Smooth muscle cell (in vitro differentiated cells): ENCODE measurements at regions not wholly inside any gene's neighbourhood (a gene's known extent, or its start where the extent isn't known, plus 50 kb on each side); places are given as distances from the start of the nearest gene placed in this dataset.

ENCODE experiments used
- DNase-seq: peaks from one replicate; lab custom pipeline; 2025; ENCODE audit not compliant: unreplicated experiment; lab: John Stamatoyannopoulos, UW
- H2AFZ ChIP-seq: fragments of 200-600 bp; sonication (generic); 2 replicates; pipeline ENCODE4 v1.6.0; 2016; ENCODE audit warnings: antibody characterized with exemption, low read depth, mild to moderate bottlenecking
- H3F3A ChIP-seq: fragments of 200-600 bp; sonication (generic); 2 replicates; pipeline ENCODE4 v1.6.0; 2017; ENCODE audit warnings: antibody characterized with exemption, low read depth
- H3K27ac ChIP-seq: fragments of 200-600 bp; sonication (generic); 2 replicates; pipeline ENCODE4 v1.5.1; 2016; ENCODE audit warnings: low read depth, mild to moderate bottlenecking
- H3K27me3 ChIP-seq: fragments of 200-600 bp; sonication (generic); 2 replicates; pipeline ENCODE4 v1.6.1; 2016; ENCODE audit warnings: low read depth, mild to moderate bottlenecking
- H3K36me3 ChIP-seq: fragments of 200-600 bp; sonication (generic); 2 replicates; pipeline ENCODE4 v1.5.1; 2016; ENCODE audit warnings: low read depth
- H3K4me1 ChIP-seq: fragments of 200-600 bp; sonication (generic); 2 replicates; pipeline ENCODE4 v1.5.1; 2016; ENCODE audit warnings: low read depth
- H3K4me2 ChIP-seq: fragments of 200-600 bp; sonication (generic); 2 replicates; pipeline ENCODE4 v1.6.0; 2016; ENCODE audit warnings: mild to moderate bottlenecking
- H3K4me3 ChIP-seq: fragments of 200-600 bp; sonication (generic); 2 replicates; pipeline ENCODE4 v1.5.1; 2016; ENCODE audit warnings: mild to moderate bottlenecking
- H3K79me2 ChIP-seq: fragments of 200-600 bp; sonication (generic); 2 replicates; pipeline ENCODE4 v1.6.0; 2016; ENCODE audit warnings: low read depth, mild to moderate bottlenecking
- H3K9ac ChIP-seq: fragments of 200-600 bp; sonication (generic); 2 replicates; pipeline ENCODE4 v1.6.0; 2016; ENCODE audit warnings: low read depth
- H3K9me3 ChIP-seq: fragments of 200-600 bp; sonication (generic); replicated peaks from 2 replicates; pipeline ENCODE4 v1.5.1; 2016; ENCODE audit warnings: low read depth
- H4K20me1 ChIP-seq: fragments of 200-600 bp; sonication (generic); 2 replicates; pipeline ENCODE4 v1.6.0; 2016; ENCODE audit warnings: low read depth
- WGBS: methylation state at CpG from one replicate; pipeline ENCODE4 v1.1.7; 2016; ENCODE audit warnings: low lambda C conversion rate; 5-methylcytosine and 5-hydroxymethylcytosine counted together
- TF ChIP-seq, protein P1 (sequence below): fragments of 200-600 bp; sonication (generic); IDR thresholded peaks from 2 replicates; pipeline ENCODE4 v1.5.1; 2017; ENCODE audit warnings: borderline replicate concordance, mild to moderate bottlenecking, antibody characterized with exemption; ENCODE audit not compliant: insufficient read depth, poor library complexity, severe bottlenecking

DNA sequence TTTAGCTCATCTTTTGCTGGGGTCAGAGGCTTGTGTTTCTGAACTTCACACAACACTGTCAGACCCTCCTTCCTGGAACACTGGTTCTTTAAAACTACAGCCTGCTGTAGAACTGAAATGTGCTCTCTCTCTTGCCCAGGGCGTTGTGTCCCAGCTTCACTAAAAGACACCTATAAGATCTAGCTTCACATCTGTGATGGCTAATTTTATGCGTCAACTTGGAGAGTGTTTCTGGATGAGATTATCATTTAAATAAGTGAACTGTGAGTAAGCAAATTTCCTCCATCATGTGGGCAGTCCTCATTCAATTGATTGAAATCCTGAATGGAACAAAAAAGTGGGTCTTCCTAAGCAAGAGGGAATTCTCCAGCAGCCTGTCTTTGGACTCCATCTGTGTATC is 140.3 kb downstream of the OSR1 start:
- H3K79me2 ChIP-seq: no peaks in the 10 kb centered on the region
- TF ChIP-seq, protein P1, sequence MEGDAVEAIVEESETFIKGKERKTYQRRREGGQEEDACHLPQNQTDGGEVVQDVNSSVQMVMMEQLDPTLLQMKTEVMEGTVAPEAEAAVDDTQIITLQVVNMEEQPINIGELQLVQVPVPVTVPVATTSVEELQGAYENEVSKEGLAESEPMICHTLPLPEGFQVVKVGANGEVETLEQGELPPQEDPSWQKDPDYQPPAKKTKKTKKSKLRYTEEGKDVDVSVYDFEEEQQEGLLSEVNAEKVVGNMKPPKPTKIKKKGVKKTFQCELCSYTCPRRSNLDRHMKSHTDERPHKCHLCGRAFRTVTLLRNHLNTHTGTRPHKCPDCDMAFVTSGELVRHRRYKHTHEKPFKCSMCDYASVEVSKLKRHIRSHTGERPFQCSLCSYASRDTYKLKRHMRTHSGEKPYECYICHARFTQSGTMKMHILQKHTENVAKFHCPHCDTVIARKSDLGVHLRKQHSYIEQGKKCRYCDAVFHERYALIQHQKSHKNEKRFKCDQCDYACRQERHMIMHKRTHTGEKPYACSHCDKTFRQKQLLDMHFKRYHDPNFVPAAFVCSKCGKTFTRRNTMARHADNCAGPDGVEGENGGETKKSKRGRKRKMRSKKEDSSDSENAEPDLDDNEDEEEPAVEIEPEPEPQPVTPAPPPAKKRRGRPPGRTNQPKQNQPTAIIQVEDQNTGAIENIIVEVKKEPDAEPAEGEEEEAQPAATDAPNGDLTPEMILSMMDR: no peak
- no peaks in the 10 kb centered on the region for H4K20me1 ChIP-seq
- 84% methylated on average over 2 of the region's 2 CpGs for WGBS
- no peak overlapping the region for H2AFZ ChIP-seq
- no peaks in the 10 kb centered on the region for H3K9me3 ChIP-seq
- no peak overlapping the region for H3K4me2 ChIP-seq
- H3K4me3 ChIP-seq: no peak overlapping the region
- H3K9ac ChIP-seq: no peak overlapping the region
- DNase-seq: no peak
- no peaks in the 10 kb centered on the region for H3K36me3 ChIP-seq
- H3K27me3 ChIP-seq: no peaks in the 10 kb centered on the region
- no peaks in the 10 kb centered on the region for H3F3A ChIP-seq
- H3K4me1 ChIP-seq: no peaks in the 10 kb centered on the region
- H3K27ac ChIP-seq: no peak overlapping the region

DNA sequence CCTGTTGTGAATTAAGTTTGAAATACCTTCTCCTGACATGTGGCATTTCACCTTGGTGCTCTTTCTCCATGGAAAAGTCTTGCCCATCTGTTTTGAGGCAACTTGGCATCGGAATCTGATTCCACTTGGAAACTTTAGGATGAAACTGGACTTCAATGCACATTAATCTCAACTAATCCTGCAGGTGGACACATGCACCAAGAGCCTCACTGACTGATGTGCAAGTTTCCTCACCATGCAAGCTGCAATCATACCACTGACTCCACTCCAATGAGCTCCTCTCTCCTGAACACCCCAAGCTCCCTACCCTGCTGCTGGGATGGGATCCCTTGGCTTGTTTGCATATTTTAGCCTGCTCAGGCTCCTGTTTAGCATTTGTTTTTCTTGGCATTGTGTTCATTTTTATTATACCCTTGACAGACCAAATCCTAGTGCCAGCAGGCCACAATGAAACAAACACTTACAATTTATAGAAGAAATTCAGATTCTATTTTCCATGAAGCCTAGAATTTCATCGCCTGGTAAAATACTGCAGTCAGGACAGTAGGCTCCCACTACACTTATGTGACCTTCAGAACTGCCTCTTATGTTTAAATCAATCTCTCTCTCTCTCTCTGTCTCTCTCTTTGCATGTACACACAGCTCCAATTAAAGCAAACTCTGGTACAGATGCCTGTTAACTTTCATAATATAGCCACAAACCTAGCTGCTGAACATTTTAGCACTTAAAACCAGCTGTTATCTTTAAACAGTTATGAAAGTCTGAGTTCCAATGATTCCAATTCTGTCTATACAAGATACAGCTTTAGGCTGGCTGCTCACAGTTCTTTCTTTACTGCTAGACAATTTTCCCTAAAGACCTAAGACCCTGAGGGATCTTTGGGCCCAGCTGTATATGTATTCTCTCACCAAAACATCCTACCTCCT is 141.5 kb downstream of the OSR1 start:
- no peaks in the 10 kb centered on the region for H3K36me3 ChIP-seq
- H3K79me2 ChIP-seq: no peaks in the 10 kb centered on the region
- H3K9ac ChIP-seq: no peak overlapping the region
- H3K4me3 ChIP-seq: no peak overlapping the region
- no peaks in the 10 kb centered on the region for H3K9me3 ChIP-seq
- no peaks in the 10 kb centered on the region for H3F3A ChIP-seq
- H3K27me3 ChIP-seq: no peaks in the 10 kb centered on the region
- H2AFZ ChIP-seq: no peak overlapping the region
- H3K4me1 ChIP-seq: no peaks in the 10 kb centered on the region
- TF ChIP-seq, protein P1: no peak
- WGBS: 93% methylated on average over 2 of the region's 2 CpGs
- DNase-seq: no peak
- H4K20me1 ChIP-seq: no peaks in the 10 kb centered on the region
- H3K27ac ChIP-seq: no peak overlapping the region
- no peak overlapping the region for H3K4me2 ChIP-seq

DNA sequence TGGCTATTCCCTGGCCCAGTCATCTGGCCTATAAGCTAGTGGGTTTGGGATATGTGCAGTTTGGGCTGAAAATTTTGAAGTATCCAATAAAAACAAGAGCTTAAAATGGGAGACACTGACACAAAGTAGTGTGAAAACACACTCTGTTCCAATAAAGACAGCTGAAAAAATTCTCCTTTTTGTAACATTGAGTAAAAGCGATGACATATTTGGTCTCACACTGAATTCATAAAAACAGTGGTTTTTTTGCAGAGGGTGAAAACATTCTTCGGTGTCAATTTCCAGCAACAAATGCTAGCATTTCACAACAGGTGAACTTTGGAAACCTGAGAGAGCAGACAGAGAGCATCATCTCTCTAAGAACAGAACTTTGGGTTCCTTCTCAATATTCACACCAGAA is 142.2 kb downstream of the OSR1 start:
- H3K27ac ChIP-seq: no peak overlapping the region
- no peaks in the 10 kb centered on the region for H3K79me2 ChIP-seq
- H3F3A ChIP-seq: no peaks in the 10 kb centered on the region
- no peak overlapping the region for H3K4me2 ChIP-seq
- TF ChIP-seq, protein P1: no peak
- no peak for DNase-seq
- no peak overlapping the region for H3K4me3 ChIP-seq
- H3K9me3 ChIP-seq: no peaks in the 10 kb centered on the region
- no peak overlapping the region for H3K9ac ChIP-seq
- H3K36me3 ChIP-seq: no peaks in the 10 kb centered on the region
- no peaks in the 10 kb centered on the region for H3K27me3 ChIP-seq
- WGBS: 100% methylated on average over 2 of the region's 2 CpGs
- H2AFZ ChIP-seq: no peak overlapping the region
- no peaks in the 10 kb centered on the region for H3K4me1 ChIP-seq
- H4K20me1 ChIP-seq: no peaks in the 10 kb centered on the region
